ENCODE measurements at regions not wholly inside any gene's neighbourhood (a gene's known extent, or its start where the extent isn't known, plus 50 kb on each side); places are given as distances from the start of the nearest gene placed in this dataset.

- Histone ChIP-seq H3K9ac (ENCODE audit: low read depth in 1 of 2, low read length in 2 of 2) (no peak overlapping the region), H3K36me3 (ENCODE audit: control insufficient read depth in 4 of 4, insufficient read depth in 3 of 4, low read depth in 1 of 4, low read length in 3 of 4) (no peaks in the 10 kb centered on the region), H3K4me1 (ENCODE audit: control insufficient read depth in 4 of 4, insufficient read depth in 4 of 4, low read length in 3 of 4) (no peaks in the 10 kb centered on the region), H3K9me3 (ENCODE audit: control insufficient read depth in 4 of 4, low read length in 3 of 4) (no peaks in the 10 kb centered on the region), H3K27me3 (ENCODE audit: control insufficient read depth in 4 of 4, insufficient read depth in 4 of 4, low read length in 3 of 4) (no peaks in the 10 kb centered on the region), H3K4me3 (ENCODE audit: low read depth in 1 of 3, low read length in 3 of 3) (no peak overlapping the region), H3K27ac (ENCODE audit: low read depth in 1 of 2, low read length in 2 of 2) (no peak overlapping the region)
- TF ChIP-seq JUND (IDR thresholded peaks at IDR 0.05) (no peak), HNF4A (conservative IDR thresholded peaks at IDR 0.05) (no peak), RAD21 (IDR thresholded peaks at IDR 0.05) (no peak), REST (IDR thresholded peaks at IDR 0.05) (no peak), FOXA1 (IDR thresholded peaks at IDR 0.05) (no peak), YY1 (IDR thresholded peaks at IDR 0.05) (no peak), SP1 (IDR thresholded peaks at IDR 0.05) (no peak), GABPA (IDR thresholded peaks at IDR 0.05 in 1 of 2, conservative IDR thresholded peaks at IDR 0.05 in 1 of 2) (no peak), RXRA (IDR thresholded peaks at IDR 0.05) (no peak), HNF4G (IDR thresholded peaks at IDR 0.05) (no peak), FOXA2 (IDR thresholded peaks at IDR 0.05) (no peak), ZBTB33 (IDR thresholded peaks at IDR 0.05) (no peak), ATF3 (IDR thresholded peaks at IDR 0.05) (no peak), EGR1 (IDR thresholded peaks at IDR 0.05; ENCODE audit: low read depth in 2 of 2) (no peak), TAF1 (conservative IDR thresholded peaks at IDR 0.05) (no peak)
- TF ChIP-seq, protein P1, sequence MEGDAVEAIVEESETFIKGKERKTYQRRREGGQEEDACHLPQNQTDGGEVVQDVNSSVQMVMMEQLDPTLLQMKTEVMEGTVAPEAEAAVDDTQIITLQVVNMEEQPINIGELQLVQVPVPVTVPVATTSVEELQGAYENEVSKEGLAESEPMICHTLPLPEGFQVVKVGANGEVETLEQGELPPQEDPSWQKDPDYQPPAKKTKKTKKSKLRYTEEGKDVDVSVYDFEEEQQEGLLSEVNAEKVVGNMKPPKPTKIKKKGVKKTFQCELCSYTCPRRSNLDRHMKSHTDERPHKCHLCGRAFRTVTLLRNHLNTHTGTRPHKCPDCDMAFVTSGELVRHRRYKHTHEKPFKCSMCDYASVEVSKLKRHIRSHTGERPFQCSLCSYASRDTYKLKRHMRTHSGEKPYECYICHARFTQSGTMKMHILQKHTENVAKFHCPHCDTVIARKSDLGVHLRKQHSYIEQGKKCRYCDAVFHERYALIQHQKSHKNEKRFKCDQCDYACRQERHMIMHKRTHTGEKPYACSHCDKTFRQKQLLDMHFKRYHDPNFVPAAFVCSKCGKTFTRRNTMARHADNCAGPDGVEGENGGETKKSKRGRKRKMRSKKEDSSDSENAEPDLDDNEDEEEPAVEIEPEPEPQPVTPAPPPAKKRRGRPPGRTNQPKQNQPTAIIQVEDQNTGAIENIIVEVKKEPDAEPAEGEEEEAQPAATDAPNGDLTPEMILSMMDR (IDR thresholded peaks at IDR 0.05; ENCODE audit: low read depth, low read length, missing input control), result no peak
- TF ChIP-seq, protein P2, sequence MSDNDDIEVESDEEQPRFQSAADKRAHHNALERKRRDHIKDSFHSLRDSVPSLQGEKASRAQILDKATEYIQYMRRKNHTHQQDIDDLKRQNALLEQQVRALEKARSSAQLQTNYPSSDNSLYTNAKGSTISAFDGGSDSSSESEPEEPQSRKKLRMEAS (IDR thresholded peaks at IDR 0.05), result no peak
- no peak for DNase-seq (ENCODE audit: low spot score)
- 42% methylated on average over 1 of the region's 1 CpG for WGBS
Measured at GRCh38 chr10:10438335-10439100, 579.2 kb upstream of the CELF2 start.
